CD4-positive, alpha-beta memory T cell (primary cell): ENCODE measurements at regions not wholly inside any gene's neighbourhood (a gene's known extent, or its start where the extent isn't known, plus 50 kb on each side); places are given as distances from the start of the nearest gene placed in this dataset.

Source experiments
- CTCF ChIA-PET: fragments of 350-600 bp; sonication (Branson Sonifier 250); formaldehyde crosslinking; loops from one replicate; lab custom pipeline; 2021; ENCODE audit warnings: inconsistent platforms; ENCODE audit not compliant: partially characterized antibody; lab: Charles Lee
- POLR2A ChIA-PET: fragments of 350-600 bp; sonication (Branson Sonifier 250); formaldehyde crosslinking; loops from one replicate; lab custom pipeline; 2021; ENCODE audit not compliant: partially characterized antibody; lab: Charles Lee
- DNase-seq, 5 donors: peaks; one replicate each; pipeline versions ENCODE4 v3.0.0 to v3.0.0-alpha.2; 2020 to 2022; ENCODE audit warnings: mixed read lengths in 1 of 5
- H3K27ac ChIP-seq: one replicate; pipeline ENCODE4 v1.7.0; 2013; ENCODE audit warnings: low read depth, low read length
- H3K27me3 ChIP-seq: 2 replicates; pipeline ENCODE4 v1.7.0; 2013; ENCODE audit warnings: mild to moderate bottlenecking, low read length, moderate library complexity; ENCODE audit not compliant: insufficient read depth
- H3K36me3 ChIP-seq: 2 replicates; pipeline ENCODE4 v1.7.0; 2013; ENCODE audit warnings: mild to moderate bottlenecking, low read length, moderate library complexity; ENCODE audit not compliant: insufficient read depth
- H3K4me1 ChIP-seq: 2 replicates; pipeline ENCODE4 v1.7.0; 2013; ENCODE audit warnings: mild to moderate bottlenecking, low read length, moderate library complexity; ENCODE audit not compliant: insufficient read depth
- H3K4me3 ChIP-seq, 2 donors: one replicate each; pipeline ENCODE4 v1.7.0; 2013; ENCODE audit warnings: low read length in 2 of 2, mild to moderate bottlenecking in 1 of 2
- H3K9me3 ChIP-seq, 2 donors: one replicate each; pipeline ENCODE4 v1.7.0; 2013; ENCODE audit warnings: low read length in 2 of 2, control low read depth in 1 of 2; ENCODE audit not compliant: control insufficient read depth in 1 of 2
- H3K27ac Mint-ChIP-seq, 7 donors: one replicate each; pipeline ENCODE4 v1.8.0; 2020 to 2021; ENCODE audit warnings: mixed read lengths in 7 of 7, mild to moderate bottlenecking in 6 of 7, inconsistent platforms in 3 of 7, moderate library complexity in 3 of 7
- H3K27me3 Mint-ChIP-seq, 2 donors: one replicate each; pipeline ENCODE4 v1.8.0; 2020 to 2021; ENCODE audit warnings: mixed read lengths in 2 of 2
- H3K36me3 Mint-ChIP-seq, 2 donors: one replicate each; pipeline ENCODE4 v1.8.0; 2020 to 2021; ENCODE audit warnings: mixed read lengths in 2 of 2, inconsistent platforms in 1 of 2, mild to moderate bottlenecking in 1 of 2
- H3K4me1 Mint-ChIP-seq, 4 donors: one replicate each; pipeline ENCODE4 v1.8.0; 2020 to 2021; ENCODE audit warnings: mixed read lengths in 4 of 4, mild to moderate bottlenecking in 1 of 4
- H3K4me3 Mint-ChIP-seq, 8 donors: one replicate each; pipeline ENCODE4 v1.8.0; 2020 to 2021; ENCODE audit warnings: mixed read lengths in 8 of 8, mild to moderate bottlenecking in 7 of 8, moderate library complexity in 6 of 8, inconsistent platforms in 3 of 8
- H3K9me3 Mint-ChIP-seq, 8 donors: one replicate each; pipeline ENCODE4 v1.8.0; 2020 to 2021; ENCODE audit warnings: mixed read lengths in 8 of 8, mild to moderate bottlenecking in 5 of 8, inconsistent platforms in 3 of 8, moderate library complexity in 1 of 8
- intact Hi-C: fragments of 100-400 bp; cut with micrococcal nuclease; formaldehyde crosslinking; loops from one replicate; pipeline ENCODE4 v1.15.1; 2023

DNA sequence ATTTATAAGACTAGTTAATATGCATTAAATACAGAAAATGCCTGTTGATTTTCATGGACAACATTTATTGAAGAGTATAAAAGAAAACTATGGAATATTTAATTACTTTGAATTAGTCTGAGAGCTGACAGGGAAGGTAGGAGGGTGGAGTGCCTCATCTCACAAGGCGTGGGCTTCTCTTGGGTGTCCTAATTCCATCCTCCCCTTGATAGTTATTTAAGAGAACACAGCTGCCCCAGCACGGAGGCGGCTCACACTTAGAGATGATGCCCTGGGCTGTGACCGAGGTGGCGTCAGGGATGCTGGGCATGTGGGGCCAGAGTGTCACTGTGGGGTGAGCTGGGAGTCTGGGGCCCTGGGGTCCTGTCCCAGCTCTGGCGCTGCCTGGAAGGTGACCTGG lies 493.0 kb downstream of the PTPRU start:
- ChIA-PET POLR2A (no interaction called here), CTCF (no interaction called here)
- Mint-ChIP-seq H3K4me3 (no peak overlapping the region), H3K9me3 (peaks cover 0 to 7% (median 0%) of the 10 kb centered on the region in 8 donors), H3K36me3 (no peaks in the 10 kb centered on the region), H3K4me1 (no peaks in the 10 kb centered on the region), H3K27ac (no peak overlapping the region), H3K27me3 (peaks cover 0 to 5% of the 10 kb centered on the region in 2 donors)
- no peaks in the 10 kb centered on the region for H3K4me1 ChIP-seq
- no peaks in the 10 kb centered on the region for H3K27me3 ChIP-seq
- no peaks in the 10 kb centered on the region for H3K36me3 ChIP-seq
- intact Hi-C loops, result no loop called here
- no peak for DNase-seq
- H3K4me3 ChIP-seq, result no peak overlapping the region
- H3K27ac ChIP-seq, result no peak overlapping the region
- no peaks in the 10 kb centered on the region for H3K9me3 ChIP-seq

- H3K4me3 Mint-ChIP-seq, result no peak overlapping the region
- H3K36me3 Mint-ChIP-seq, result no peaks in the 10 kb centered on the region
- no peak overlapping the region for H3K27ac Mint-ChIP-seq
- DNase-seq, result no peak
- Histone ChIP-seq H3K36me3 (no peaks in the 10 kb centered on the region), H3K9me3 (no peaks in the 10 kb centered on the region), H3K27ac (no peak overlapping the region), H3K27me3 (no peaks in the 10 kb centered on the region), H3K4me1 (no peaks in the 10 kb centered on the region), H3K4me3 (no peak overlapping the region)
- peaks cover 0 to 1% (median 0%) of the 10 kb centered on the region in 4 donors for H3K4me1 Mint-ChIP-seq
- ChIA-PET CTCF (no interaction called here), POLR2A (no interaction called here)
- H3K9me3 Mint-ChIP-seq, result peaks cover 0 to 10% (median 3%) of the 10 kb centered on the region in 8 donors
- peaks cover 0 to 5% of the 10 kb centered on the region in 2 donors for H3K27me3 Mint-ChIP-seq
- intact Hi-C loops, result no loop called here
Measured at GRCh38 chr1:29728703-29729102, 492.4 kb downstream of the PTPRU start.

DNA sequence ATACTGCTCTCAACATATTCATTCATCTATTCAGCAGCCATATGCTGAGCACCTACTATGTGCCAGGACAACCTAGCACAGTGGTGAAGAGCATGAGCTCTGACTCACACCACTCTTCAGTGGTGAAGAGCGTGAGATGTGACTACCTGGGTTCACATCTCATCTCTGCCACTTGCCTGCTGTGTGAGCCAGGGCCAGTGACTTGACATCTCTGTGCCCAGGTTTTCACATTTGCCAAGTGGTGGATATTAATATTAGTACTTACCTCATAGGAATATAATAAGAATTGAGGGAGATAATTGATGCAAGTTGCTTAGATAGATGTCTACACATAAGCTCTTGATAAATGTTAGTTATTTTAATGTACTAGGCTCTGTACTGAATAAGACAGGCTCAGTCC lies 488.9 kb downstream of the PTPRU start:
- no peak for DNase-seq
- no peaks in the 10 kb centered on the region for H3K27me3 ChIP-seq
- peaks cover 0 to 7% of the 10 kb centered on the region in 2 donors for H3K36me3 Mint-ChIP-seq
- ChIA-PET POLR2A (no interaction called here), CTCF (no interaction called here)
- H3K36me3 ChIP-seq, result no peaks in the 10 kb centered on the region
- H3K4me3 Mint-ChIP-seq, result no peak overlapping the region
- no peaks in the 10 kb centered on the region for H3K4me1 ChIP-seq
- no peak overlapping the region for H3K4me3 ChIP-seq
- H3K27ac ChIP-seq, result no peak overlapping the region
- peaks cover 5 to 32% (median 21%) of the 10 kb centered on the region in 8 donors for H3K9me3 Mint-ChIP-seq
- intact Hi-C loops, result no loop called here
- H3K27ac Mint-ChIP-seq, result no peak overlapping the region
- H3K4me1 Mint-ChIP-seq, result peaks cover 0 to 2% (median 0%) of the 10 kb centered on the region in 4 donors
- peaks cover 1 to 7% of the 10 kb centered on the region in 2 donors for H3K27me3 Mint-ChIP-seq
- H3K9me3 ChIP-seq, result peaks cover 0 to 11% of the 10 kb centered on the region in 2 donors

GRCh38 chr1:29722598-29722997 lies 486.3 kb downstream of the PTPRU start:
- H3K27me3 ChIP-seq, result no peaks in the 10 kb centered on the region
- Mint-ChIP-seq H3K27ac (no peak overlapping the region), H3K4me3 (no peak overlapping the region), H3K27me3 (peaks cover 5 to 9% of the 10 kb centered on the region in 2 donors), H3K4me1 (peaks cover 0 to 2% (median 0%) of the 10 kb centered on the region in 4 donors), H3K36me3 (peaks cover 0 to 12% of the 10 kb centered on the region in 2 donors), H3K9me3 (peaks cover 5 to 45% (median 31%) of the 10 kb centered on the region in 8 donors)
- CTCF ChIA-PET, result no interaction called here
- no peaks in the 10 kb centered on the region for H3K36me3 ChIP-seq
- no peak for DNase-seq
- intact Hi-C loops, result no loop called here
- peaks cover 0 to 11% of the 10 kb centered on the region in 2 donors for H3K9me3 ChIP-seq
- POLR2A ChIA-PET, result no interaction called here
- H3K4me3 ChIP-seq, result no peak overlapping the region
- H3K27ac ChIP-seq, result no peak overlapping the region
- H3K4me1 ChIP-seq, result no peaks in the 10 kb centered on the region

DNA sequence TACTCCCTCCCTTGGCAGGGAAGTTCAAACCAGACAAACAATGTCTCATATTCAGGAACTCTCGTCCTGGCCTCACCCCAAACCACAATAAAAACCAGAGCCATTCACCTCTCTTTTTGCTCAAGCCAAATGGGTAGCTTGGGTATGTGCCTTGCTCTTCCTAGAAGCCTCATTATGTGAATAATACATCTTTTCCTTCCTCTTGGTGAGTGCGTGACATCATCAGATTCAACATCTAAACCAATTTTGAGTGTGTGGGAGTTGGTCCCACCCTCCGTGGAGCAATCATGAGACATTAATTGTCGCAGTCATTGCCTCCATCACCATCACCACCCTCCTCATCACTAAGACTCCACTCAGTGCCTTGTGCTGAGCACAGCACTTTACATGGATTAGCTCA lies 482.9 kb downstream of the PTPRU start:
- Histone ChIP-seq H3K27me3 (no peaks in the 10 kb centered on the region), H3K27ac (no peak overlapping the region), H3K9me3 (peaks cover 0 to 11% of the 10 kb centered on the region in 2 donors), H3K36me3 (no peaks in the 10 kb centered on the region), H3K4me3 (no peak overlapping the region), H3K4me1 (no peaks in the 10 kb centered on the region)
- intact Hi-C loops, result no loop called here
- Mint-ChIP-seq H3K36me3 (peaks cover 0 to 12% of the 10 kb centered on the region in 2 donors), H3K27ac (no peak overlapping the region), H3K9me3 (peaks cover 5 to 55% (median 35%) of the 10 kb centered on the region in 8 donors), H3K27me3 (peaks cover 7 to 9% of the 10 kb centered on the region in 2 donors), H3K4me3 (no peak overlapping the region), H3K4me1 (peaks cover 0 to 2% (median 0%) of the 10 kb centered on the region in 4 donors)
- CTCF ChIA-PET, result no interaction called here
- no peak for DNase-seq
- POLR2A ChIA-PET, result no interaction called here

GRCh38 chr1:29718791-29719190 lies 482.5 kb downstream of the PTPRU start:
- Histone ChIP-seq H3K9me3 (peaks cover 0 to 11% of the 10 kb centered on the region in 2 donors), H3K27ac (no peak overlapping the region), H3K27me3 (no peaks in the 10 kb centered on the region), H3K4me3 (no peak overlapping the region), H3K36me3 (no peaks in the 10 kb centered on the region), H3K4me1 (no peaks in the 10 kb centered on the region)
- intact Hi-C loops, result no loop called here
- no peak overlapping the region for H3K27ac Mint-ChIP-seq
- DNase-seq, result no peak
- peaks cover 4 to 52% (median 33%) of the 10 kb centered on the region in 8 donors for H3K9me3 Mint-ChIP-seq
- H3K4me1 Mint-ChIP-seq, result peaks cover 0 to 2% (median 0%) of the 10 kb centered on the region in 4 donors
- POLR2A ChIA-PET, result no interaction called here
- peaks cover 0 to 12% of the 10 kb centered on the region in 2 donors for H3K36me3 Mint-ChIP-seq
- CTCF ChIA-PET, result no interaction called here
- no peak overlapping the region for H3K4me3 Mint-ChIP-seq
- H3K27me3 Mint-ChIP-seq, result peaks cover 7 to 9% of the 10 kb centered on the region in 2 donors

DNA sequence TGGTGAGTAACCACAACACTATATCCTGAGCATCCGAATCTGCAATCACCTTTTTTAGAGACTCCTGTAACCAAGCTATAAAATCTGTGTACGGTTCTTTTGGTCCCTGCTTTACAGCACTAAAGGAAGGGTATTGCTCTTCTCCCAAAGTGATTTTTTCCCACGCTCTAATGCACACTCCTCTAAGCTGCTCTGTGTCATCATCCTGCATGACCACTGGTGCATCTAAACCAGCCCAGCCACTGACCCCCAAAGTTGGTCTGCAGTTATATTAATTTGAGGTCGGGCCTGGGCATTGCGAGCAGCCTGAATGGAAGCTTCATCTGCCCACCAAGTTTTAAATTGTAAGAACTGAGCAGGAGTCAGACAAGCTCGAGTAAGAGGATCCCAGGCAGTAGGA lies 480.0 kb downstream of the PTPRU start:
- no peaks in the 10 kb centered on the region for H3K4me1 Mint-ChIP-seq
- peaks cover 6 to 10% of the 10 kb centered on the region in 2 donors for H3K27me3 Mint-ChIP-seq
- Histone ChIP-seq H3K9me3 (no peaks in the 10 kb centered on the region), H3K36me3 (no peaks in the 10 kb centered on the region), H3K4me1 (no peaks in the 10 kb centered on the region), H3K27ac (no peak overlapping the region), H3K27me3 (no peaks in the 10 kb centered on the region), H3K4me3 (no peak overlapping the region)
- H3K36me3 Mint-ChIP-seq, result peaks cover 0 to 12% of the 10 kb centered on the region in 2 donors
- no peak for DNase-seq
- H3K9me3 Mint-ChIP-seq, result peaks cover 0 to 34% (median 26%) of the 10 kb centered on the region in 8 donors
- POLR2A ChIA-PET, result no interaction called here
- CTCF ChIA-PET, result no interaction called here
- no peak overlapping the region for H3K4me3 Mint-ChIP-seq
- intact Hi-C loops, result no loop called here
- H3K27ac Mint-ChIP-seq, result no peak overlapping the region
